ENCODE measurements at regions not wholly inside any gene's neighbourhood (a gene's known extent, or its start where the extent isn't known, plus 50 kb on each side); places are given as distances from the start of the nearest gene placed in this dataset.

- TF ChIP-seq EZH2phosphoT487 (IDR thresholded peaks at IDR 0.05; ENCODE audit: borderline replicate concordance, low read depth, low read length) (no peak), CTCF (conservative IDR thresholded peaks at IDR 0.05; ENCODE audit: low read length) (no peak)
These were observed 142.5 kb upstream of the SSTR1 start for GRCh38 chr14:38065106-38065762.
